GM12878 (cell line): ENCODE measurements at regions not wholly inside any gene's neighbourhood (a gene's known extent, or its start where the extent isn't known, plus 50 kb on each side); places are given as distances from the start of the nearest gene placed in this dataset.

Source experiments
- BACH1 ChIP-seq: fragments of 450-650 bp; IDR thresholded peaks from 2 replicates; pipeline ENCODE4 v1.6.1; 2017; ENCODE audit warnings: mild to moderate bottlenecking, borderline replicate concordance
- EED ChIP-seq: sonication (generic); IDR thresholded peaks from 2 replicates; pipeline ENCODE4 v1.6.1; 2016; ENCODE audit warnings: antibody characterized with exemption, low read depth
- EZH2 ChIP-seq: IDR thresholded peaks from 2 replicates; pipeline ENCODE4 v1.6.1; 2012; ENCODE audit warnings: low read depth, mild to moderate bottlenecking, control low read depth, inconsistent platforms, low read length, borderline replicate concordance; ENCODE audit not compliant: control insufficient read depth
- FOXM1 ChIP-seq: IDR thresholded peaks from 2 replicates; pipeline ENCODE4 v1.6.1; 2012; ENCODE audit warnings: low read depth, mild to moderate bottlenecking, inconsistent platforms, low read length, moderate library complexity
- GATAD2B ChIP-seq: fragments of 450-650 bp; conservative IDR thresholded peaks from 2 replicates; pipeline ENCODE4 v1.6.1; 2017; ENCODE audit warnings: low read depth, mild to moderate bottlenecking, moderate library complexity
- HDAC2 ChIP-seq: fragments of 200-600 bp; sonication (generic); IDR thresholded peaks from 2 replicates; pipeline ENCODE4 v1.6.1; 2017
- NFXL1 ChIP-seq: fragments of 450-650 bp; IDR thresholded peaks from 2 replicates; pipeline ENCODE4 v1.6.1; 2017; ENCODE audit warnings: antibody characterized with exemption, mild to moderate bottlenecking, borderline replicate concordance
- PML ChIP-seq: IDR thresholded peaks from 2 replicates; pipeline ENCODE4 v1.6.1; 2012; ENCODE audit warnings: low read length, inconsistent platforms
- POLR2AphosphoS2 ChIP-seq: IDR thresholded peaks from 2 replicates; pipeline ENCODE4 v1.6.1; 2011; ENCODE audit warnings: low read depth, mild to moderate bottlenecking, low read length, improper control_type of control experiment, moderate library complexity
- ZBED1 ChIP-seq: IDR thresholded peaks from 2 replicates; pipeline ENCODE4 v1.6.1; 2016; ENCODE audit warnings: borderline replicate concordance
- TF ChIP-seq, protein P1 (sequence below): IDR thresholded peaks from 2 replicates; pipeline ENCODE4 v1.6.1; 2011; ENCODE audit warnings: borderline replicate concordance, low read depth, mild to moderate bottlenecking, moderate library complexity, mixed read lengths, low read length; ENCODE audit not compliant: insufficient read depth; ENCODE audit errors: extremely low read length
- TF ChIP-seq, protein P2 (sequence below): IDR thresholded peaks from 2 replicates; pipeline ENCODE4 v1.6.1; 2011; ENCODE audit warnings: low read depth, low read length, improper control_type of control experiment, borderline replicate concordance
- TF ChIP-seq, protein P3 (sequence below): fragments of 450-650 bp; formaldehyde crosslinking; IDR thresholded peaks from 2 replicates; pipeline ENCODE4 v1.5.0; 2022; ENCODE audit warnings: mild to moderate bottlenecking, missing genetic modification characterization
- TF ChIP-seq, protein P4 (sequence below): fragments of 450-650 bp; formaldehyde crosslinking; IDR thresholded peaks from 2 replicates; pipeline ENCODE4 v1.4.0; 2020; ENCODE audit warnings: mild to moderate bottlenecking, moderate library complexity
- TF ChIP-seq, protein P5 (sequence below): fragments of 450-650 bp; formaldehyde crosslinking; IDR thresholded peaks from 2 replicates; pipeline ENCODE4 v1.4.0; 2022; ENCODE audit warnings: mild to moderate bottlenecking, moderate library complexity

DNA sequence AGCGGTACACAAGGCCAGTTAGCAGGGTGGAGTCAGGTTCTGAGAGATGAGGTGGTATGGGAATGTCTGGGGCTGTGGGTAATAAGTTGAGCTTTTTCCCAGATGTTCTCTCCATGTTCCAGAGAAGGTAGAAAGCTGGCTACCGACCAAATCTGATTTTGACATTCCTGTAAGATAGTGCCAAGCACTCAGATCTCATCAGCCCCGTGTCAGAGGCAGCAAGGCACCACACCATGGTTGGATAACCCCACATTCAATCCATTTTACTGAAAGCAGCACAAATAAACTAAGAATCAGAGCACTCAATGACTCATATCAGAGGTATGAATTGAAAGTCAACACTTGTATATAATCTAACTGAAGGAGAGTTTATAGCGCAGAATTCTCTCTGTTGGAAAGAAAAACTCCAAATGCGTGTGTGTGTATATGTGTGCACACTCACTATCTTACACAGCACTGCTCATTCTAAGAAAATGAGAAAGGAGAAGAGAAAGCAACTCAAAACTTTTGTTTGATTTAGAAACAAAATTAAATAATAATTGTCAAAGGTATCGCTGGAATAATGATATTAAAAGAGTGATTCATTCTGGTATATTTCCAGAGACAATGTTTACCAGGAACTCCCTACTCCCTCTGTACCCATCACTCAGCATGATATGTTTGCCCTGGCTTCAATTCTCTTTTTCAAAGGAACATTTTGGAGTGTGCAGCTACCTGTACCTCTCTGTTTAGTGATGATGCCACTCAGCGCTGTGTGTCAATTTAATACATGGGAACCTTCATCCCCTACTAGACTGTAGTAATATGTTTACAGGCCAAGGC, 375.1 kb upstream of the ID2 start (continued):
- TF ChIP-seq, protein P1, sequence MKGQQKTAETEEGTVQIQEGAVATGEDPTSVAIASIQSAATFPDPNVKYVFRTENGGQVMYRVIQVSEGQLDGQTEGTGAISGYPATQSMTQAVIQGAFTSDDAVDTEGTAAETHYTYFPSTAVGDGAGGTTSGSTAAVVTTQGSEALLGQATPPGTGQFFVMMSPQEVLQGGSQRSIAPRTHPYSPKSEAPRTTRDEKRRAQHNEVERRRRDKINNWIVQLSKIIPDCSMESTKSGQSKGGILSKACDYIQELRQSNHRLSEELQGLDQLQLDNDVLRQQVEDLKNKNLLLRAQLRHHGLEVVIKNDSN: no peak
- TF ChIP-seq EZH2 (no peak), NFXL1 (no peak), EED (peak; percentile 74), PML (no peak), POLR2AphosphoS2 (no peak), HDAC2 (no peak), ZBED1 (no peak), BACH1 (no peak), FOXM1 (peak; percentile 83), GATAD2B (no peak)
- TF ChIP-seq, protein P2, sequence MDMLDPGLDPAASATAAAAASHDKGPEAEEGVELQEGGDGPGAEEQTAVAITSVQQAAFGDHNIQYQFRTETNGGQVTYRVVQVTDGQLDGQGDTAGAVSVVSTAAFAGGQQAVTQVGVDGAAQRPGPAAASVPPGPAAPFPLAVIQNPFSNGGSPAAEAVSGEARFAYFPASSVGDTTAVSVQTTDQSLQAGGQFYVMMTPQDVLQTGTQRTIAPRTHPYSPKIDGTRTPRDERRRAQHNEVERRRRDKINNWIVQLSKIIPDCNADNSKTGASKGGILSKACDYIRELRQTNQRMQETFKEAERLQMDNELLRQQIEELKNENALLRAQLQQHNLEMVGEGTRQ: no peak
- TF ChIP-seq, protein P3, sequence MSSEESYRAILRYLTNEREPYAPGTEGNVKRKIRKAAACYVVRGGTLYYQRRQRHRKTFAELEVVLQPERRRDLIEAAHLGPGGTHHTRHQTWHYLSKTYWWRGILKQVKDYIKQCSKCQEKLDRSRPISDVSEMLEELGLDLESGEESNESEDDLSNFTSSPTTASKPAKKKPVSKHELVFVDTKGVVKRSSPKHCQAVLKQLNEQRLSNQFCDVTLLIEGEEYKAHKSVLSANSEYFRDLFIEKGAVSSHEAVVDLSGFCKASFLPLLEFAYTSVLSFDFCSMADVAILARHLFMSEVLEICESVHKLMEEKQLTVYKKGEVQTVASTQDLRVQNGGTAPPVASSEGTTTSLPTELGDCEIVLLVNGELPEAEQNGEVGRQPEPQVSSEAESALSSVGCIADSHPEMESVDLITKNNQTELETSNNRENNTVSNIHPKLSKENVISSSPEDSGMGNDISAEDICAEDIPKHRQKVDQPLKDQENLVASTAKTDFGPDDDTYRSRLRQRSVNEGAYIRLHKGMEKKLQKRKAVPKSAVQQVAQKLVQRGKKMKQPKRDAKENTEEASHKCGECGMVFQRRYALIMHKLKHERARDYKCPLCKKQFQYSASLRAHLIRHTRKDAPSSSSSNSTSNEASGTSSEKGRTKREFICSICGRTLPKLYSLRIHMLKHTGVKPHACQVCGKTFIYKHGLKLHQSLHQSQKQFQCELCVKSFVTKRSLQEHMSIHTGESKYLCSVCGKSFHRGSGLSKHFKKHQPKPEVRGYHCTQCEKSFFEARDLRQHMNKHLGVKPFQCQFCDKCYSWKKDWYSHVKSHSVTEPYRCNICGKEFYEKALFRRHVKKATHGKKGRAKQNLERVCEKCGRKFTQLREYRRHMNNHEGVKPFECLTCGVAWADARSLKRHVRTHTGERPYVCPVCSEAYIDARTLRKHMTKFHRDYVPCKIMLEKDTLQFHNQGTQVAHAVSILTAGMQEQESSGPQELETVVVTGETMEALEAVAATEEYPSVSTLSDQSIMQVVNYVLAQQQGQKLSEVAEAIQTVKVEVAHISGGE (CRISPR knock-in tag): no peak
- TF ChIP-seq, protein P4, sequence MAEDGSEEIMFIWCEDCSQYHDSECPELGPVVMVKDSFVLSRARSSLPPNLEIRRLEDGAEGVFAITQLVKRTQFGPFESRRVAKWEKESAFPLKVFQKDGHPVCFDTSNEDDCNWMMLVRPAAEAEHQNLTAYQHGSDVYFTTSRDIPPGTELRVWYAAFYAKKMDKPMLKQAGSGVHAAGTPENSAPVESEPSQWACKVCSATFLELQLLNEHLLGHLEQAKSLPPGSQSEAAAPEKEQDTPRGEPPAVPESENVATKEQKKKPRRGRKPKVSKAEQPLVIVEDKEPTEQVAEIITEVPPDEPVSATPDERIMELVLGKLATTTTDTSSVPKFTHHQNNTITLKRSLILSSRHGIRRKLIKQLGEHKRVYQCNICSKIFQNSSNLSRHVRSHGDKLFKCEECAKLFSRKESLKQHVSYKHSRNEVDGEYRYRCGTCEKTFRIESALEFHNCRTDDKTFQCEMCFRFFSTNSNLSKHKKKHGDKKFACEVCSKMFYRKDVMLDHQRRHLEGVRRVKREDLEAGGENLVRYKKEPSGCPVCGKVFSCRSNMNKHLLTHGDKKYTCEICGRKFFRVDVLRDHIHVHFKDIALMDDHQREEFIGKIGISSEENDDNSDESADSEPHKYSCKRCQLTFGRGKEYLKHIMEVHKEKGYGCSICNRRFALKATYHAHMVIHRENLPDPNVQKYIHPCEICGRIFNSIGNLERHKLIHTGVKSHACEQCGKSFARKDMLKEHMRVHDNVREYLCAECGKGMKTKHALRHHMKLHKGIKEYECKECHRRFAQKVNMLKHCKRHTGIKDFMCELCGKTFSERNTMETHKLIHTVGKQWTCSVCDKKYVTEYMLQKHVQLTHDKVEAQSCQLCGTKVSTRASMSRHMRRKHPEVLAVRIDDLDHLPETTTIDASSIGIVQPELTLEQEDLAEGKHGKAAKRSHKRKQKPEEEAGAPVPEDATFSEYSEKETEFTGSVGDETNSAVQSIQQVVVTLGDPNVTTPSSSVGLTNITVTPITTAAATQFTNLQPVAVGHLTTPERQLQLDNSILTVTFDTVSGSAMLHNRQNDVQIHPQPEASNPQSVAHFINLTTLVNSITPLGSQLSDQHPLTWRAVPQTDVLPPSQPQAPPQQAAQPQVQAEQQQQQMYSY (CRISPR knock-in tag): no peak
- TF ChIP-seq, protein P5, sequence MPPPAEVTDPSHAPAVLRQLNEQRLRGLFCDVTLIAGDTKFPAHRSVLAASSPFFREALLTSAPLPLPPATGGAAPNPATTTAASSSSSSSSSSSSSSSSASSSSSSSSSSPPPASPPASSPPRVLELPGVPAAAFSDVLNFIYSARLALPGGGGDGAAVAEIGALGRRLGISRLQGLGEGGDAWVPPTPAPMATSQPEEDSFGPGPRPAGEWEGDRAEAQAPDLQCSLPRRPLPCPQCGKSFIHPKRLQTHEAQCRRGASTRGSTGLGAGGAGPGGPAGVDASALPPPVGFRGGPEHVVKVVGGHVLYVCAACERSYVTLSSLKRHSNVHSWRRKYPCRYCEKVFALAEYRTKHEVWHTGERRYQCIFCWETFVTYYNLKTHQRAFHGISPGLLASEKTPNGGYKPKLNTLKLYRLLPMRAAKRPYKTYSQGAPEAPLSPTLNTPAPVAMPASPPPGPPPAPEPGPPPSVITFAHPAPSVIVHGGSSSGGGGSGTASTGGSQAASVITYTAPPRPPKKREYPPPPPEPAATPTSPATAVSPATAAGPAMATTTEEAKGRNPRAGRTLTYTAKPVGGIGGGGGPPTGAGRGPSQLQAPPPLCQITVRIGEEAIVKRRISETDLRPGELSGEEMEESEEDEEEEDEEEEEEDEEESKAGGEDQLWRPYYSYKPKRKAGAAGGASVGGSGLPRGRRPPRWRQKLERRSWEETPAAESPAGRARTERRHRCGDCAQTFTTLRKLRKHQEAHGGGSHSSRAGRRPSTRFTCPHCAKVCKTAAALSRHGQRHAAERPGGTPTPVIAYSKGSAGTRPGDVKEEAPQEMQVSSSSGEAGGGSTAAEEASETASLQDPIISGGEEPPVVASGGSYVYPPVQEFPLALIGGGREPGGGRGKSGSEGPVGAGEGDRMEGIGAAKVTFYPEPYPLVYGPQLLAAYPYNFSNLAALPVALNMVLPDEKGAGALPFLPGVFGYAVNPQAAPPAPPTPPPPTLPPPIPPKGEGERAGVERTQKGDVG (CRISPR knock-in tag): no peak
